Esophagus muscularis mucosa (tissue), 4 donors: ENCODE measurements at regions not wholly inside any gene's neighbourhood (a gene's known extent, or its start where the extent isn't known, plus 50 kb on each side); places are given as distances from the start of the nearest gene placed in this dataset.
A peak's percentile ranks its signal among the peaks of the same experiment; 100 is the strongest.

Experiments used
- DNase-seq: peaks from one replicate; pipeline ENCODE4 v3.0.0-alpha.2; 2017; ENCODE audit errors: extremely low spot score
- H3K27ac ChIP-seq, 4 donors: fragments of 200-600 bp; sonication (generic); replicated peaks in 1 of 4; 1 replicate in 3 of 4; 2 replicates in 1 of 4; pipeline ENCODE4 v1.5.1; 2016 to 2019; ENCODE audit warnings: mild to moderate bottlenecking in 1 of 4
- H3K27me3 ChIP-seq, 4 donors: fragments of 200-600 bp; sonication (generic); one replicate each; pipeline versions ENCODE4 v1.5.1 to v1.6.0; 2016 to 2019
- H3K36me3 ChIP-seq, 4 donors: fragments of 200-600 bp; sonication (generic); one replicate each; pipeline ENCODE4 v1.5.1; 2016 to 2019
- H3K4me1 ChIP-seq, 4 donors: fragments of 200-600 bp; sonication (generic); one replicate each; pipeline ENCODE4 v1.5.1; 2016 to 2019
- H3K4me3 ChIP-seq, 4 donors: fragments of 200-600 bp; sonication (generic); 1 replicate in 2 of 4; 2 replicates in 2 of 4; pipeline ENCODE4 v1.5.1; 2016 to 2019; ENCODE audit warnings: mild to moderate bottlenecking in 4 of 4, moderate library complexity in 1 of 4
- H3K9me3 ChIP-seq, 4 donors: fragments of 200-600 bp; sonication (generic); 1 replicate in 3 of 4; 2 replicates in 1 of 4; pipeline ENCODE4 v1.5.1; 2016 to 2019
- EP300 ChIP-seq: sonication (generic); formaldehyde crosslinking; IDR thresholded peaks from one replicate; pipeline ENCODE4 v1.6.1; 2017; ENCODE audit warnings: antibody characterized with exemption
- POLR2A ChIP-seq: fragments of 450-650 bp; IDR thresholded peaks from one replicate; pipeline ENCODE4 v1.6.1; 2017; ENCODE audit warnings: antibody characterized with exemption, moderate library complexity, mild to moderate bottlenecking, low read depth
- POLR2AphosphoS5 ChIP-seq, 2 donors: sonication (generic); formaldehyde crosslinking; IDR thresholded peaks; one replicate each; pipeline ENCODE4 v1.6.1; 2017; ENCODE audit warnings: antibody characterized with exemption in 2 of 2
- WGBS: methylation state at CpG from one replicate; pipeline ENCODE4 v1.1.5; 2018; 5-methylcytosine and 5-hydroxymethylcytosine counted together
- intact Hi-C: fragments of 100-400 bp; cut with DNase I; formaldehyde crosslinking; loops from one replicate; pipeline ENCODE4 v1.15.1; 2023
- TF ChIP-seq, protein P1 (sequence below), 3 experiments: fragments of 200-600 bp in 2 of 3; fragments of 450-650 bp in 1 of 3; sonication (generic) in 2 of 3; IDR thresholded peaks; one replicate each; pipeline ENCODE4 v1.5.1; 2017 to 2019; ENCODE audit warnings: antibody characterized with exemption in 3 of 3, mild to moderate bottlenecking in 2 of 3, moderate library complexity in 1 of 3

DNA sequence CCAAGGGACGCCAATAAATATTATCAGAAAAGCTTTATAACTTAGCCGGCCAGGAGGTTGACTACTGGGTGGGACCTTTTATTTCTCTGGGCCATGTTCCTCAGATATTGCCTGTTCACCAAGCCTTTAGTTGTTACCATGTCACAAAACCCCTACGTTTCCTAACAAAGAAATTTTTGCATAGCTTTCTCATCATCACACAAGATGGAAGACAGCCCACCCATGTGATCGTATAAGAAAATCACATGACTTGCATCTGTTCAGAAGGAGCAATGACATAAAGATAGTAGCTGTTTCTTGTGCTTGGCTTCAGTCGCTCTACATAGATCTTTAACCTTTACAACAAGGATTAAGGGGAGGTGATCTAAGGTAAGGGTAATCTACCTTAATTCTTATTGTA is 88.9 kb upstream of the NGF start:
- Histone ChIP-seq H3K27ac (no peak overlapping the region), H3K9me3 (no peaks in the 10 kb centered on the region), H3K27me3 (peaks cover 0 to 6% (median 0%) of the 10 kb centered on the region in 4 donors), H3K4me1 (no peaks in the 10 kb centered on the region), H3K36me3 (no peaks in the 10 kb centered on the region), H3K4me3 (no peak overlapping the region)
- 93% methylated on average over 5 of the region's 5 CpGs for WGBS
- TF ChIP-seq POLR2AphosphoS5 (IDR thresholded peaks at IDR 0.05) (no peak), POLR2A (no peak), EP300 (no peak)
- TF ChIP-seq, protein P1, sequence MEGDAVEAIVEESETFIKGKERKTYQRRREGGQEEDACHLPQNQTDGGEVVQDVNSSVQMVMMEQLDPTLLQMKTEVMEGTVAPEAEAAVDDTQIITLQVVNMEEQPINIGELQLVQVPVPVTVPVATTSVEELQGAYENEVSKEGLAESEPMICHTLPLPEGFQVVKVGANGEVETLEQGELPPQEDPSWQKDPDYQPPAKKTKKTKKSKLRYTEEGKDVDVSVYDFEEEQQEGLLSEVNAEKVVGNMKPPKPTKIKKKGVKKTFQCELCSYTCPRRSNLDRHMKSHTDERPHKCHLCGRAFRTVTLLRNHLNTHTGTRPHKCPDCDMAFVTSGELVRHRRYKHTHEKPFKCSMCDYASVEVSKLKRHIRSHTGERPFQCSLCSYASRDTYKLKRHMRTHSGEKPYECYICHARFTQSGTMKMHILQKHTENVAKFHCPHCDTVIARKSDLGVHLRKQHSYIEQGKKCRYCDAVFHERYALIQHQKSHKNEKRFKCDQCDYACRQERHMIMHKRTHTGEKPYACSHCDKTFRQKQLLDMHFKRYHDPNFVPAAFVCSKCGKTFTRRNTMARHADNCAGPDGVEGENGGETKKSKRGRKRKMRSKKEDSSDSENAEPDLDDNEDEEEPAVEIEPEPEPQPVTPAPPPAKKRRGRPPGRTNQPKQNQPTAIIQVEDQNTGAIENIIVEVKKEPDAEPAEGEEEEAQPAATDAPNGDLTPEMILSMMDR (IDR thresholded peaks at IDR 0.05) = no peak
- intact Hi-C loops = no loop called here
- peak; percentile 29 for DNase-seq

- Histone ChIP-seq H3K9me3 (no peaks in the 10 kb centered on the region), H3K36me3 (no peaks in the 10 kb centered on the region), H3K4me1 (no peaks in the 10 kb centered on the region), H3K27me3 (peaks cover 0 to 6% (median 0%) of the 10 kb centered on the region in 4 donors), H3K27ac (no peak overlapping the region), H3K4me3 (no peak overlapping the region)
- no peak for DNase-seq
- WGBS = 61% methylated on average over 5 of the region's 6 CpGs
- TF ChIP-seq POLR2A = no peak
- no peak for TF ChIP-seq EP300
- no peak for TF ChIP-seq POLR2AphosphoS5 (IDR thresholded peaks at IDR 0.05)
- TF ChIP-seq, protein P1 (IDR thresholded peaks at IDR 0.05) = no peak
- intact Hi-C loops = no loop called here
These were observed 88.3 kb upstream of the NGF start for GRCh38 chr1:115426231-115426771.

DNA sequence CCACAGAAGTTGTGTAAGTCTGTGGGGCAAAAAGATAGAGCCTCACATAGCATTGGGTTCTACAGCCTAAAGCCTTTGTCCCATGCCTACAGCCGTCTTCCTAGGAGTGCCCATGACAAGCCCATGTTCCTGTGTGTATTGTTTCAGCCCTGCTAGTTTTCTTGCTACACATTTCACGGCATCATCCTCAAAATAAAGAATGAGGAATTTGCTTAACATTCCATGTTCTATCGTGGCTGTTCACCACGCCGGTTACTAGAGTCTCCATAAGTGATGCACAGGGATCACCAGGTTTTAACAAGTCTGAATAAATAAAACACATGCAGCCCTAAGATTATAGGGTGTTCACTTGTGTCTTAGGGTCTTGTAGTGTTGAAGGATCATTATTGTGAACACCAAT is 87.4 kb upstream of the NGF start:
- no peaks in the 10 kb centered on the region for H3K9me3 ChIP-seq
- DNase-seq = peak; percentile 53
- no peaks in the 10 kb centered on the region for H3K4me1 ChIP-seq
- intact Hi-C loops = no loop called here
- no peak for TF ChIP-seq POLR2A
- no peak for TF ChIP-seq POLR2AphosphoS5 (IDR thresholded peaks at IDR 0.05)
- TF ChIP-seq EP300 = no peak
- TF ChIP-seq, protein P1 (IDR thresholded peaks at IDR 0.05) = no peak
- no peak overlapping the region for H3K27ac ChIP-seq
- H3K27me3 ChIP-seq = peaks cover 0 to 6% (median 0%) of the 10 kb centered on the region in 4 donors
- WGBS = 95% methylated on average over 5 of the region's 5 CpGs
- H3K36me3 ChIP-seq = no peaks in the 10 kb centered on the region
- no peak overlapping the region for H3K4me3 ChIP-seq

DNA sequence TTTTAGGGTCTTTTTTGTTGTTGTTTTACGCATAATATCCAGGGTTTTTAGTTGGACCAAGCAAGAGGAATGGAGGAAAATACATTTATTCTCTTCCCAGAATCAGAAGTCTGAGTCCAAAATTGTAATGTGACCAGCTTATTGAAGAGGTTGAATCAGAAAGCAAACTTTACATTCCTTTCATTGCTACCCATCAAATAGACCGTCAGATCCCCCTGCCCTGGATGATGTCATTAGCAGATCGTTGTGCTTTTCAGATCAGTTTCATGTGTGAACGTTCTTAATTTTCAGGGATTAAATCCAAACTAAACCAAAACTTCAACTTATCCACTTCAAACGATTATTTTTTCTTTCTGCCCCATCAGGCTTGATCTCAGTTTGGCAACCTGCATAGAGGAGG is 85.7 kb upstream of the NGF start:
- Histone ChIP-seq H3K4me1 (no peaks in the 10 kb centered on the region), H3K9me3 (no peaks in the 10 kb centered on the region), H3K27me3 (peaks cover 0 to 6% (median 0%) of the 10 kb centered on the region in 4 donors), H3K36me3 (no peaks in the 10 kb centered on the region), H3K4me3 (no peak overlapping the region), H3K27ac (no peak overlapping the region)
- no peak for TF ChIP-seq POLR2AphosphoS5 (IDR thresholded peaks at IDR 0.05)
- TF ChIP-seq, protein P1 (IDR thresholded peaks at IDR 0.05) = no peak
- no peak for TF ChIP-seq POLR2A
- no peak for TF ChIP-seq EP300
- intact Hi-C loops = no loop called here
- DNase-seq = no peak
- WGBS = 59% methylated on average over 5 of the region's 5 CpGs

DNA sequence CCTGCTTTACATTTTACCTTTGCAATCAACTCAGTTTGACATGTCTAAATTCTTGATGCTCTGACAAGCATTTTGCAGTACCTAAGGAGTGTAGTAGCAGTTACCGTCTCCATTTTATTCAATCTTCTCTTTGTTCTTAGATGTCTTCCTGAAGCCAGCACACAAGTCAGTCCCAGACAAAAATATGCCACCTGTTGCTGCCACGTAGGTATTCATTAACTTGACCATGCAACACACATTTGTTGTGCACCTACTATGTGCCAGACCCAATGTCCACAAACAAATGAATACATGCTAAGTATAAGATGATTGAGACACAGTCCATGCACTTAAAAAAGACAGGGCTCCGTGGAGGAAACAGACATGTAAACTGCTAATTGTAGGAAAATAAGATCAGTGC is 81.5 kb upstream of the NGF start:
- no peaks in the 10 kb centered on the region for H3K36me3 ChIP-seq
- H3K4me1 ChIP-seq = no peaks in the 10 kb centered on the region
- H3K9me3 ChIP-seq = no peaks in the 10 kb centered on the region
- H3K27ac ChIP-seq = no peak overlapping the region
- H3K27me3 ChIP-seq = no peaks in the 10 kb centered on the region
- H3K4me3 ChIP-seq = no peak overlapping the region
- intact Hi-C loops = no loop called here
- WGBS = 56% methylated on average over 3 of the region's 3 CpGs
- TF ChIP-seq EP300 (no peak), POLR2A (no peak), POLR2AphosphoS5 (IDR thresholded peaks at IDR 0.05) (no peak)
- TF ChIP-seq, protein P1 (IDR thresholded peaks at IDR 0.05) = no peak
- DNase-seq = peak; percentile 89
